ENCODE measurements at regions not wholly inside any gene's neighbourhood (a gene's known extent, or its start where the extent isn't known, plus 50 kb on each side); places are given as distances from the start of the nearest gene placed in this dataset.

- no peak for TF ChIP-seq CTCF (conservative IDR thresholded peaks at IDR 0.05 in 1 of 2, IDR thresholded peaks at IDR 0.05 in 1 of 2; ENCODE audit: extremely low read depth in 1 of 2, insufficient read depth in 1 of 2, low read depth in 1 of 2, low read length in 2 of 2)
- TF ChIP-seq EZH2 (IDR thresholded peaks at IDR 0.05; ENCODE audit: borderline replicate concordance, low read length), result no peak
Measured at GRCh38 chr6:139587469-139587868, 213.0 kb upstream of the CITED2 start.

Data from mammary epithelial cell (primary cell).